HepG2 (cell line): ENCODE measurements at regions not wholly inside any gene's neighbourhood (a gene's known extent, or its start where the extent isn't known, plus 50 kb on each side); places are given as distances from the start of the nearest gene placed in this dataset.

Experiments
- ATAC-seq: fragments of 200-7000 bp; cut with Tn5 transposase; 3 replicates; pipeline ENCODE4 v1.9.1; 2020; ENCODE audit warnings: mild to moderate bottlenecking, moderate library complexity
- BruUV-seq: library from RNA; stranded (reverse); fragments of 400-500 nt; replicated peaks from 2 replicates; lab custom pipeline; 2021; lab: Mats Ljungman, UMichigan
- CTCF ChIA-PET: fragments of 300-600 bp; formaldehyde crosslinking; extraction: SDS; loops from one replicate; lab custom pipeline; 2021; ENCODE audit warnings: low total read pairs, inconsistent platforms, low intra/inter-chr PET ratio; lab: Yijun Ruan, JAX
- POLR2A ChIA-PET: fragments of 350-600 bp; sonication (Branson Sonifier 250); formaldehyde crosslinking; loops from one replicate; lab custom pipeline; 2020; ENCODE audit warnings: antibody characterized with exemption, inconsistent platforms; lab: Yijun Ruan, JAX
- DNase-seq: peaks from one replicate; pipeline ENCODE4 v3.0.0-alpha.2; 2015; ENCODE audit warnings: low spot score
- FAIRE-seq: peaks from 3 replicates; lab custom pipeline; 2011; peaks lifted over from hg19 to GRCh38; lab: Jason Lieb, UNC
- H2AFZ ChIP-seq: one replicate; pipeline ENCODE4 v1.6.1; 2011; ENCODE audit warnings: low read length, inconsistent platforms
- H3K27ac ChIP-seq: fragments of 300-600 bp; 3 replicates; pipeline ENCODE4 v1.8.0; 2011; ENCODE audit warnings: mixed run types, mild to moderate bottlenecking, mixed read lengths, low read length, inconsistent platforms; ENCODE audit not compliant: insufficient read depth; ENCODE audit errors: extremely low read length
- H3K27me3 ChIP-seq, 2 experiments: fragments of 200-600 bp in 1 of 2; 2 replicates in 1 of 2; 3 replicates in 1 of 2; pipeline versions ENCODE4 v1.6.0 to v1.8.0; 2011; ENCODE audit warnings: low read length in 2 of 2, mild to moderate bottlenecking in 2 of 2, moderate library complexity in 2 of 2, inconsistent platforms in 1 of 2; ENCODE audit not compliant: insufficient read depth in 2 of 2, control insufficient read depth in 1 of 2
- H3K36me3 ChIP-seq, 2 experiments: fragments of 200-600 bp in 1 of 2; replicated peaks in 1 of 2; 2 replicates in 1 of 2; 3 replicates in 1 of 2; pipeline versions ENCODE4 v1.5.1 to v1.8.0; 2011; ENCODE audit warnings: low read length in 2 of 2, inconsistent platforms in 1 of 2; ENCODE audit not compliant: insufficient read depth in 2 of 2, control insufficient read depth in 1 of 2
- H3K4me1 ChIP-seq: 2 replicates; pipeline ENCODE4 v1.5.1; 2012; ENCODE audit warnings: low read length, inconsistent platforms; ENCODE audit not compliant: insufficient read depth
- H3K4me2 ChIP-seq: 2 replicates; pipeline ENCODE4 v1.6.0; 2011; ENCODE audit warnings: low read depth, low read length, inconsistent platforms
- H3K4me3 ChIP-seq, 3 experiments: fragments of 200-600 bp in 1 of 3; sonication (generic), shearing (Covaris generic) in 1 of 3; replicated peaks in 1 of 3; 2 replicates each; pipeline ENCODE4 v1.5.1; 2011 to 2016; ENCODE audit warnings: low read length in 3 of 3, inconsistent platforms in 2 of 3, low read depth in 2 of 3, mild to moderate bottlenecking in 2 of 3, control low read depth in 1 of 3, mixed read lengths in 1 of 3; ENCODE audit not compliant: insufficient read depth in 1 of 3
- H3K79me2 ChIP-seq: one replicate; pipeline ENCODE4 v1.6.1; 2011; ENCODE audit warnings: low read length, inconsistent platforms; ENCODE audit not compliant: insufficient read depth
- H3K9ac ChIP-seq: 2 replicates; pipeline ENCODE4 v1.6.0; 2011; ENCODE audit warnings: mild to moderate bottlenecking, low read depth, low read length, inconsistent platforms; ENCODE audit not compliant: insufficient read depth
- H3K9me3 ChIP-seq: 2 replicates; pipeline ENCODE4 v1.5.1; 2012; ENCODE audit warnings: mild to moderate bottlenecking, low read length
- H4K20me1 ChIP-seq: 2 replicates; pipeline ENCODE4 v1.6.0; 2011; ENCODE audit warnings: inconsistent platforms, mild to moderate bottlenecking, low read length, moderate library complexity; ENCODE audit not compliant: insufficient read depth
- ASH2L ChIP-seq: fragments of 300-600, 200-600 bp; sonication (generic); IDR thresholded peaks from 2 replicates; pipeline ENCODE4 v1.7.0; 2017; ENCODE audit warnings: low read depth, mild to moderate bottlenecking, moderate library complexity, mixed read lengths, low read length; ENCODE audit not compliant: insufficient read length
- TEAD3 ChIP-seq: optimal IDR thresholded peaks from 2 replicates; pipeline ENCODE3; 2016; ENCODE audit warnings: borderline replicate concordance
- TFE3 ChIP-seq: IDR thresholded peaks from 2 replicates; pipeline ENCODE4 v1.6.1; 2016
- TP53 ChIP-seq: sonication (generic); formaldehyde crosslinking; conservative IDR thresholded peaks from 2 replicates; pipeline ENCODE4 v1.4.0; 2020; ENCODE audit warnings: missing genetic modification reagents
- ZNF569 ChIP-seq: sonication (generic); formaldehyde crosslinking; IDR thresholded peaks from 2 replicates; pipeline ENCODE4 v1.5.0; 2020; ENCODE audit warnings: mild to moderate bottlenecking, missing genetic modification reagents, moderate library complexity, borderline replicate concordance
- WGBS: methylation state at CpG from one replicate; pipeline ENCODE4 v1.1.6; 2017; ENCODE audit warnings: low lambda C conversion rate; 5-methylcytosine and 5-hydroxymethylcytosine counted together
- in situ Hi-C: cut with HindIII; loops from 2 replicates; pipeline ENCODE4 v1.10.0; 2017; ENCODE audit warnings: low pct_unique_long_range_greater_than_20kb; ENCODE audit not compliant: extremely low pct_ligation_motif_present
- intact Hi-C: fragments of 100-400 bp; cut with micrococcal nuclease; formaldehyde crosslinking; loops from one replicate; pipeline ENCODE4 v1.10.0; 2022; ENCODE audit not compliant: unreplicated experiment

GRCh38 chrX:39201305-39201990 is 400.2 kb downstream of the MID1IP1 start (continued):
- no peak for TF ChIP-seq ZNF569 (CRISPR knock-in tag)
- TF ChIP-seq TFE3 (CRISPR knock-in tag) = no peak
- no peak for TF ChIP-seq TP53 (CRISPR knock-in tag)

- ChIA-PET CTCF (no interaction called here), POLR2A (no interaction called here)
- Histone ChIP-seq H4K20me1 (no peaks in the 10 kb centered on the region), H3K4me2 (no peak overlapping the region), H3K4me1 (no peaks in the 10 kb centered on the region), H3K36me3 (no peaks in the 10 kb centered on the region), H3K4me3 (no peak overlapping the region), H3K9ac (no peak overlapping the region), H3K9me3 (no peaks in the 10 kb centered on the region), H3K27me3 (no peaks in the 10 kb centered on the region), H3K79me2 (no peaks in the 10 kb centered on the region), H3K27ac (no peak overlapping the region), H2AFZ (no peak overlapping the region)
- in situ Hi-C loops = no loop called here
- WGBS = 0% methylated on average over 1 of the region's 1 CpG
- no peak for DNase-seq
- ATAC-seq = no peak
- no peak for TF ChIP-seq TEAD3 (CRISPR knock-in tag)
- no peak for TF ChIP-seq ASH2L
- BruUV-seq = no TSS peak
- intact Hi-C loops = no loop called here
- no peak for FAIRE-seq
Observed at GRCh38 chrX:39202641-39203040, 401.4 kb downstream of the MID1IP1 start.
